GM18870 (cell line): ENCODE measurements at regions not wholly inside any gene's neighbourhood (a gene's known extent, or its start where the extent isn't known, plus 50 kb on each side); places are given as distances from the start of the nearest gene placed in this dataset.

ENCODE experiments used
- ATAC-seq: cut with Tn5 transposase; IDR thresholded peaks from one replicate; pipeline ENCODE4 v1.9.1; 2021; ENCODE audit warnings: moderate library complexity; ENCODE audit not compliant: unreplicated experiment

- ATAC-seq = no peak
These were observed 238.6 kb downstream of the C1D start for GRCh38 chr2:67824186-67824585.

- no peak for ATAC-seq
These were observed 237.3 kb downstream of the C1D start for GRCh38 chr2:67825476-67825875.

- no peak for ATAC-seq
These were observed 234.7 kb downstream of the C1D start for GRCh38 chr2:67828066-67828465.

GRCh38 chr2:67829470-67829869 is 233.3 kb downstream of the C1D start:
- ATAC-seq = no peak

DNA sequence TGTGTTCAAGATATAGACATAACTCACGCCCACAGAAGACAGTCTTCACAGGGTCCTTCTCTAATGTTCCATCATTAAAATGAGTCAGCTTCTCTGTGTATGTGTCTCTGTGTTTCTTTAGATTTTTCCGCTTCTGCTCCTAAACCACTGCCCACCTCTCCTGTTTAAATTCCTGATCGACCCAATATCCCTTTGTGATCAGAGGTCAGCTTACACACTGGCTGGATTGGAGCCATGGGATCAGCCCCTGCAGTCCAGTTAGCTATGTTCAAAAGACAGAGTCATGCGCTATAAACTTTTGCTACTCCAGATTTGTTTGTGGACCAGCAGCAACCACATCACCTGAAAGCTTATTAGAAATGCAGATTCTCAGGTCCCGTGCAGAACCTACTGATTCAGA is 229.2 kb downstream of the C1D start:
- ATAC-seq = no peak

DNA sequence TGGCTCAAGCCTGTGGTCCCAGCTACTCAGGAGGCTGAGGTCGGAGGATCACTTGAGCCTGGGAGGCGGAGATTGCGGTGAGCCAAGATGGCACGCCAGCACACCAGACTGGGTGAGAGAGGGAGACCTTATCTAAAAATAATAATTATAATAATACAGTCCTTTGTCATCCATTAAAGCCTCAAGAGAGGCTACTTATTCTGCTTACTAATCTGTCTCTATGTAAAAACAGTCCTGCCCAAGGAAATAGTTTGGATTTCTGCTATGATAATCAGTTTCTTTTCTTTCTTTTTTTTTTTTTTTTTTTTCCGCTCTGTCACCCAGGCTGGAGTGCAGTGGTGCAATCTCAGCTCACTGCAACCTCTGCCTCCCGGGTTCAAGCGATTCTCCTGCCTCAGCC is 228.3 kb downstream of the C1D start:
- no peak for ATAC-seq

- no peak for ATAC-seq
These were observed 227.5 kb downstream of the C1D start for GRCh38 chr2:67835266-67835665.

DNA sequence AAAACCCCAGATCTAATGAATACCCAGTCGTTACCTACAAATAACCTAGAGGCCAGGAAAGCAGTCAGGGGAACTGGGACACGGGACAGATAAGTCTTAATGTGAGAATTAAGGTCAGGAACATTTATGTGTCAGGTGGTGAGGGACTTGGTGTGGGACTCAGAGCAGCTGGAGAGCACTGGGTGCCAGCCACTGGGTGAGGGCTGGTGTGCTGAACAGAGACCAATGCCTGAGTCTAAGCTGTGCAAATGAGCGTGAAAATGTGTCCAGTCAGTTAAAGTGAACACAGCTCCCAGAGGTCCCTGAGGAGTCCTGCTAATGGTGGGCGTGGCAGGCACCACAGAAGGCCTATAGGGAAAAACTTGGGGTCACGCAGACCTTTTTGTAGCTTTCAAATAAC is 225.9 kb downstream of the C1D start:
- no peak for ATAC-seq

- ATAC-seq = no peak
These were observed 224.6 kb downstream of the C1D start for GRCh38 chr2:67838205-67838604.

DNA sequence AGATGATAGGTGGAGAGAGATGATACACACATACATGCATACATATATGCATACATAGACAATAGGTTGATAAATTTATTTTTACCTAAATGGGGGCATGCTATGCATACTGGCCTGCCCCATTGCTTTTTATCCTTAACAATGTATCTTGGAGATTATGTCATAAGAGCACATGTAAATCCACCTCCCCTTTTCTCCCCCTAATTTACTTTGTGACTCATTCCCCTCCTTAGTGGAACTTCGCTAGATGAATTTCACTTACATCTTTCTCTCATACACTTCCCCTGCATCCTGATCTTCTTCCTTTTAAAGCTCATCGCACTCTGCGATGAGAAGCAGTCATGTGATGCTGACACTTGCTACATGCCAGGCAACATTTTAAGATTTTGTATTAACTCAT is 223.6 kb downstream of the C1D start:
- no peak for ATAC-seq

- ATAC-seq = no peak
These were observed 223.1 kb downstream of the C1D start for GRCh38 chr2:67839668-67840067.

DNA sequence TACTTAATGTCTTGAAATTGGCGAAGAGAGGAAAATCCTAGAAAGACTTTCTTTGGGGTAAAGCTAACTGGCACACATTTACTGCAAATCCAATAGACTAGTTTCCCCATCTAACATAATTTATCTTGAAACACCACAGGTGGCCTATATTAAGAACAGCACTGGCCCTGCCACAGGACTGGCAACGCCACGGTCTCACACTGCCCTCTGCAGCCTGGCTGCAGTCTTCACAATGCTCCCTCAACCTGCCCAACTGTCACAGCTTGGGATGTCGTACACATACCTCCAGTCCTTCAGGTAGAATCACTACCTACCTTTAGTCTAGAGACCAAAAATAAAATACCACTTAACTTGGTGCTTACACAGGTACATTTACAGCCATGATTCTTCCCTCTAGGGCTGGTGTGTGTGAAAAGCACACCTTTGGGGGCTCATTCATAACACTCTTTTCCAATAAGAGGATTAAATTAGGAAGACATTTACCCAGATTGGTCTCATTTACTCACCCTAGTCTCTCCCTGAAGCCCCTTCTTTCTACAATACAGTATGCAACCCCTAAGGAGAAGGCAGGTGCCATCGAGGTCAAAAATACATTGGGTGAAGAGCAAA is 222.2 kb downstream of the C1D start:
- ATAC-seq = peak; percentile 63

- no peak for ATAC-seq
These were observed 221.1 kb downstream of the C1D start for GRCh38 chr2:67841711-67842110.

- no peak for ATAC-seq
These were observed 220.3 kb downstream of the C1D start for GRCh38 chr2:67842375-67842959.

DNA sequence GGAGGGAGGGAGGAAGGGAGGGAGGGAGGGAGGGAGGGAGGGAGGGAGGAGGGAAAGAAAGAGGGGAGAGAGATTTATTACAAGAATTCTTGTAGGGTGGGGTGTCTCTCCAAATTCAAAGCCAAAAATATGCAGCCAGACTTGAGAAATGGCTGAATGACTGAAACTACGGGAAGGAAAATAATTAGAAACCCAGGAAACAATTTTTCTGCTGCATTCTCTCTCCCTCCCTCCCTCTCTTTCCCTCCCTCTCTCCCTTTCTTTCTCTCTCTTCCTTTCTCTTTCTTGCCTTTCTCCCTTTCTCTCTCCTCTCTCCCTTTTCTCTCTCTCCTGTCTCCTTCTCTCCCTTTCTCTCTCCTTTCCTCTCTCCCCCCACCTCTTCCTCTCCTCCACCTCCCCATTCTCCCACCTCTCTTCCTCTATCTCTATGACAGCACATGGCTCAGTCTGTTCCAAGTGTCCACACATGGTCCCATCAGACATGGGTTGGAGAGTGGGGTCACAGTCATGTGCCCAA is 218.7 kb downstream of the C1D start:
- ATAC-seq = no peak

- no peak for ATAC-seq
These were observed 217.0 kb downstream of the C1D start for GRCh38 chr2:67845621-67846369.

DNA sequence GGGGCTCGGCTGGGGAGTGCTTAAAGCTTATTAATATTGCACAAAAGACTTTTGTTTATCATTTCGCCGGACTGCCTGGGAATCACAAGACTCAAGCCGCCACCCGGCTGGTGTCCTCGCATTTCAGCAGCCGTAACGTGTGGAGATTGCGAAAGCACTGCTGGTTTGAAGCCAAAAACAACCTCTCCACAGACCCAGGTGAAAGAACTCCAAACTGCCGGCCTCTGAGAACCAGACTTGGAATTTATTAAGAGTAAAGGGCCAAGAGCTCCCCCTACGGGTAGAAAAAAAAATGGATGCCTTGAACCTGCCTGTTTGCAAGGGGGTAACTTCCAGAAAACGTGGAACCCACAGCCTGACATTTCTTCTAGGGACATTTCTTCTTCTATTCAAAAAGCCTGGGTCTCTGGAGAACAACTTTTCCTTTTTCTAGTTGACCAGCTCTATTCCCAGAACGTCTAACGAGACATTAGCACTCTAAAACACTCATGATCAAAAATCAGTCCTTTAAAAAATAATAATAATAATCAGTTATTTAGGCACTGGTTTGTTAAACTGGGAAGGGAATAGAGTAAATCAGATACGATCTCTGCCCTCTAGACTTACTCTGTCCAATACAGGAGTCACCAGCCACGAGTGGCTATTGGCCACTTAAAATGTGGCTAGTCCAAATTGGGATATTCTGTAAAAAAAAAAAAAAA is 216.3 kb downstream of the C1D start:
- no peak for ATAC-seq

- no peak for ATAC-seq
These were observed 214.1 kb downstream of the C1D start for GRCh38 chr2:67848551-67849285.

- no peak for ATAC-seq
These were observed 211.8 kb downstream of the C1D start for GRCh38 chr2:67851016-67851415.

- no peak for ATAC-seq
These were observed 210.6 kb downstream of the C1D start for GRCh38 chr2:67851956-67852824.
